SK-N-SH (cell line): ENCODE measurements at regions not wholly inside any gene's neighbourhood (a gene's known extent, or its start where the extent isn't known, plus 50 kb on each side); places are given as distances from the start of the nearest gene placed in this dataset.

ENCODE experiments used
- CTCF ChIA-PET: fragments of 300-600, 350-600 bp; formaldehyde crosslinking; extraction: SDS; loops from one replicate; lab custom pipeline; 2021; lab: Yijun Ruan, JAX
- POLR2A ChIA-PET: fragments of 350-600 bp; sonication (Branson Sonifier 250); formaldehyde crosslinking; extraction: SDS; loops from one replicate; lab custom pipeline; 2020; ENCODE audit warnings: antibody characterized with exemption, inconsistent platforms; lab: Yijun Ruan, JAX
- DNase-seq: peaks from one replicate; pipeline ENCODE4 v3.0.0; 2012
- H2AFZ ChIP-seq: fragments of 200-600 bp; sonication (generic); 2 replicates; pipeline ENCODE4 v1.8.1; 2016; ENCODE audit warnings: antibody characterized with exemption, mild to moderate bottlenecking, low read depth
- H3F3A ChIP-seq: fragments of 200-600 bp; sonication (generic); replicated peaks from 2 replicates; pipeline ENCODE3; 2016; ENCODE audit warnings: antibody characterized with exemption, mild to moderate bottlenecking; ENCODE audit not compliant: insufficient read depth
- H3K27ac ChIP-seq, 2 experiments: fragments of 200-500 bp in 1 of 2; fragments of 200-600 bp in 1 of 2; sonication (Bioruptor generic) in 1 of 2; sonication (generic), shearing (Covaris generic) in 1 of 2; 2 replicates each; pipeline versions ENCODE4 v1.5.1 to v1.6.1; 2014 to 2016; ENCODE audit warnings: low read depth in 2 of 2, inconsistent platforms in 1 of 2, low read length in 1 of 2, mild to moderate bottlenecking in 1 of 2, mixed read lengths in 1 of 2
- H3K27me3 ChIP-seq: fragments of 200-600 bp; sonication (generic), shearing (Covaris generic); 2 replicates; pipeline ENCODE4 v1.6.1; 2016; ENCODE audit warnings: mixed run types; ENCODE audit not compliant: insufficient read depth
- H3K36me3 ChIP-seq, 2 experiments: fragments of 200-500 bp in 1 of 2; fragments of 200-600 bp in 1 of 2; sonication (Bioruptor generic) in 1 of 2; sonication (generic) in 1 of 2; replicated peaks in 1 of 2; 2 replicates each; pipeline versions ENCODE3 to v1.5.1; 2014 to 2016; ENCODE audit warnings: low read length in 1 of 2, mild to moderate bottlenecking in 1 of 2; ENCODE audit not compliant: insufficient read depth in 2 of 2, control insufficient read depth in 1 of 2
- H3K4me1 ChIP-seq, 2 experiments: fragments of 200-500 bp in 1 of 2; fragments of 200-600 bp in 1 of 2; sonication (Bioruptor generic) in 1 of 2; sonication (generic), shearing (Covaris generic) in 1 of 2; 2 replicates each; pipeline versions ENCODE4 v1.5.1 to v1.6.1; 2014 to 2016; ENCODE audit warnings: low read depth in 1 of 2, low read length in 1 of 2, mixed run types in 1 of 2; ENCODE audit not compliant: insufficient read depth in 2 of 2, control insufficient read depth in 1 of 2
- H3K4me2 ChIP-seq: fragments of 200-600 bp; sonication (generic), shearing (Covaris generic); 2 replicates; pipeline ENCODE4 v1.6.1; 2017; ENCODE audit warnings: mixed run types
- H3K4me3 ChIP-seq, 2 experiments: fragments of 200-500 bp in 1 of 2; fragments of 200-600 bp in 1 of 2; sonication (Bioruptor generic) in 1 of 2; sonication (generic), shearing (Covaris generic) in 1 of 2; 2 replicates each; pipeline versions ENCODE4 v1.5.1 to v1.8.1; 2014 to 2016; ENCODE audit warnings: low read depth in 2 of 2, inconsistent platforms in 1 of 2, low read length in 1 of 2, mild to moderate bottlenecking in 1 of 2, mixed read lengths in 1 of 2, moderate library complexity in 1 of 2
- H3K79me2 ChIP-seq: fragments of 200-600 bp; sonication (generic); 2 replicates; pipeline ENCODE4 v1.8.1; 2017; ENCODE audit warnings: mild to moderate bottlenecking; ENCODE audit not compliant: insufficient read depth
- H3K9ac ChIP-seq: fragments of 200-600 bp; sonication (generic); 2 replicates; pipeline ENCODE4 v1.6.1; 2017; ENCODE audit warnings: mixed run types
- H3K9me2 ChIP-seq: fragments of 200-600 bp; sonication (generic); 2 replicates; pipeline ENCODE4 v1.6.1; 2017; ENCODE audit warnings: mixed run types
- H3K9me3 ChIP-seq: fragments of 200-600 bp; sonication (generic); 2 replicates; pipeline ENCODE4 v1.6.1; 2017; ENCODE audit warnings: mixed run types, mild to moderate bottlenecking, moderate library complexity
- H4K20me1 ChIP-seq: fragments of 200-600 bp; sonication (generic); 2 replicates; pipeline ENCODE4 v1.6.1; 2017; ENCODE audit warnings: mild to moderate bottlenecking, mixed run types; ENCODE audit not compliant: insufficient read depth
- CHD2 ChIP-seq: fragments of 150-350 bp; IDR thresholded peaks from 2 replicates; pipeline ENCODE4 v1.6.1; 2018; ENCODE audit warnings: low read length; ENCODE audit not compliant: partially characterized antibody
- EZH2phosphoT487 ChIP-seq: fragments of 200-600 bp; sonication (generic); IDR thresholded peaks from 2 replicates; pipeline ENCODE4 v1.6.1; 2017; ENCODE audit warnings: low read depth, mixed run types, mild to moderate bottlenecking, antibody characterized with exemption, moderate library complexity, borderline replicate concordance
- FOXJ3 ChIP-seq: sonication (generic); formaldehyde crosslinking; IDR thresholded peaks from 2 replicates; pipeline ENCODE4 v1.5.1; 2020; ENCODE audit warnings: mild to moderate bottlenecking, missing genetic modification reagents
- FOXM1 ChIP-seq: IDR thresholded peaks from 2 replicates; pipeline ENCODE4 v1.4.0; 2012; ENCODE audit warnings: low read depth, mild to moderate bottlenecking
- JUND ChIP-seq: IDR thresholded peaks from 2 replicates; pipeline ENCODE4 v1.4.0; 2012
- MEF2A ChIP-seq: IDR thresholded peaks from 2 replicates; pipeline ENCODE4 v1.4.0; 2012; ENCODE audit warnings: low read depth, borderline replicate concordance
- MXI1 ChIP-seq: IDR thresholded peaks from 2 replicates; pipeline ENCODE4 v1.6.1; 2012; ENCODE audit warnings: mild to moderate bottlenecking, low read depth, low read length, improper control_type of control experiment
- NFIC ChIP-seq: IDR thresholded peaks from 2 replicates; pipeline ENCODE4 v1.4.0; 2012; ENCODE audit warnings: borderline replicate concordance
- NRF1 ChIP-seq: IDR thresholded peaks from 2 replicates; pipeline ENCODE4 v1.6.1; 2012; ENCODE audit warnings: low read depth, mild to moderate bottlenecking, low read length
- RAD21 ChIP-seq: IDR thresholded peaks from 2 replicates; pipeline ENCODE4 v1.6.1; 2012; ENCODE audit warnings: mild to moderate bottlenecking, low read length
- RCOR1 ChIP-seq: fragments of 150-350 bp; IDR thresholded peaks from 2 replicates; pipeline ENCODE4 v1.6.1; 2017; ENCODE audit warnings: antibody characterized with exemption, low read length
- RFX5 ChIP-seq: IDR thresholded peaks from 2 replicates; pipeline ENCODE4 v1.6.1; 2012; ENCODE audit warnings: mild to moderate bottlenecking, improper control_type of control experiment, low read length
- SMC3 ChIP-seq: IDR thresholded peaks from 2 replicates; pipeline ENCODE4 v1.6.1; 2012; ENCODE audit warnings: low read depth, low read length, improper control_type of control experiment
- TAF1 ChIP-seq: IDR thresholded peaks from 2 replicates; pipeline ENCODE4 v1.6.1; 2012; ENCODE audit warnings: low read depth, mild to moderate bottlenecking, low read length, moderate library complexity, borderline replicate concordance
- TCF12 ChIP-seq: IDR thresholded peaks from 2 replicates; pipeline ENCODE4 v1.4.0; 2012
- WGBS: methylation state at CpG from one replicate; pipeline ENCODE4 v1.1.6; 2017; ENCODE audit warnings: low lambda C conversion rate; 5-methylcytosine and 5-hydroxymethylcytosine counted together
- TF ChIP-seq, protein P1 (sequence below): fragments of 200-600 bp; sonication (generic); IDR thresholded peaks from 2 replicates; pipeline ENCODE4 v1.6.1; 2017; ENCODE audit warnings: antibody characterized with exemption, mild to moderate bottlenecking, moderate library complexity
- TF ChIP-seq, protein P2 (sequence below): IDR thresholded peaks from 2 replicates; pipeline ENCODE4 v1.6.1; 2012; ENCODE audit warnings: mild to moderate bottlenecking, low read depth, low read length, moderate library complexity
- TF ChIP-seq, protein P3 (sequence below): fragments of 150-350 bp; IDR thresholded peaks from 2 replicates; pipeline ENCODE4 v1.6.1; 2017; ENCODE audit warnings: antibody characterized with exemption, low read length, low read depth, borderline replicate concordance

DNA sequence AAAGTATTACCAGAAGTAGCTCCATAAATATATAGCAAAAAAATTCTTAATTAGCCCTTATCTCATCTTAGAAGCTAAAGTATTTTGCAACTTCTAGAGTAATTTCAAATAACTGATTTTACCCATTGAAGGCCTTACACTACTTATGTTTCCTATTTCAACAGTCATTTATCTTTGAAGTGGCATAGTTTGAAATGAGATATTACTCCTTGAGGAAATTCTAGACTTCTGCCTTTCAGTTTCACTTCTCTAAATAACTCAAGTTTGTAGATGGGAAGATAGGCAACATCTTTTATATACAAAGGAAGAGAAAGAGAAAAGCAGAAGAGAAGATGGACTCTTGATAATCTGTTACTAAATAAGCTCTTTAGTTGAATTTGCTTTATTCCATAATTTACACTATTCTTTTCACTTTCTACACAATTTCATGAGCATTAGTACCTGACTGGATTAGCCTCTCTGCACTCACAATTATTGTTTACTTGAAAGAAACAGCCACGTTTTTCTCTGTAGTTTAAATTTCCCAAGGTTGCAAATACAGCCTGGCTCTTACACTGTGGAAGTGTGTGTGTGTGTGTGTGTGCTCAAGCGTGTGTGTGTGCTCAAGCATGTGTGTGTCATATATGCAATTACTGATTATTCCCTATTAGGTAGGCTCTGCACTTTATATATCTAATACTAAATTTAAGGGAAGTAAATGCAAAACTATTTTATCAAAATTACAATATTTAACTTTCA, 60.6 kb upstream of the EMB start:
- Histone ChIP-seq H3K9ac (no peak overlapping the region), H3K9me2 (no peaks in the 10 kb centered on the region), H3K36me3 (no peaks in the 10 kb centered on the region), H3K27me3 (no peaks in the 10 kb centered on the region), H3K4me1 (no peaks in the 10 kb centered on the region), H2AFZ (no peak overlapping the region), H3K79me2 (no peaks in the 10 kb centered on the region), H3K27ac (no peak overlapping the region), H3K4me3 (no peak overlapping the region), H3F3A (no peaks in the 10 kb centered on the region), H3K4me2 (no peak overlapping the region), H4K20me1 (no peaks in the 10 kb centered on the region), H3K9me3 (no peaks in the 10 kb centered on the region)
- WGBS: 16% methylated on average over 2 of the region's 2 CpGs
- no peak for DNase-seq
- ChIA-PET POLR2A (no interaction called here), CTCF (interaction anchor here (1.0 kb wide), 1 partner anchor 12 kb away, joined by 3 read pairs; no protein-coding TSS in a partner anchor)
- no peak for TF ChIP-seq TAF1
- no peak for TF ChIP-seq FOXJ3 (CRISPR knock-in tag)
- no peak for TF ChIP-seq TCF12
- TF ChIP-seq, protein P1, sequence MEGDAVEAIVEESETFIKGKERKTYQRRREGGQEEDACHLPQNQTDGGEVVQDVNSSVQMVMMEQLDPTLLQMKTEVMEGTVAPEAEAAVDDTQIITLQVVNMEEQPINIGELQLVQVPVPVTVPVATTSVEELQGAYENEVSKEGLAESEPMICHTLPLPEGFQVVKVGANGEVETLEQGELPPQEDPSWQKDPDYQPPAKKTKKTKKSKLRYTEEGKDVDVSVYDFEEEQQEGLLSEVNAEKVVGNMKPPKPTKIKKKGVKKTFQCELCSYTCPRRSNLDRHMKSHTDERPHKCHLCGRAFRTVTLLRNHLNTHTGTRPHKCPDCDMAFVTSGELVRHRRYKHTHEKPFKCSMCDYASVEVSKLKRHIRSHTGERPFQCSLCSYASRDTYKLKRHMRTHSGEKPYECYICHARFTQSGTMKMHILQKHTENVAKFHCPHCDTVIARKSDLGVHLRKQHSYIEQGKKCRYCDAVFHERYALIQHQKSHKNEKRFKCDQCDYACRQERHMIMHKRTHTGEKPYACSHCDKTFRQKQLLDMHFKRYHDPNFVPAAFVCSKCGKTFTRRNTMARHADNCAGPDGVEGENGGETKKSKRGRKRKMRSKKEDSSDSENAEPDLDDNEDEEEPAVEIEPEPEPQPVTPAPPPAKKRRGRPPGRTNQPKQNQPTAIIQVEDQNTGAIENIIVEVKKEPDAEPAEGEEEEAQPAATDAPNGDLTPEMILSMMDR: no peak
- no peak for TF ChIP-seq RFX5
- no peak for TF ChIP-seq RCOR1
- TF ChIP-seq NFIC: no peak
- TF ChIP-seq SMC3: no peak
- TF ChIP-seq MXI1: no peak
- TF ChIP-seq MEF2A: no peak
- no peak for TF ChIP-seq FOXM1
- no peak for TF ChIP-seq RAD21
- no peak for TF ChIP-seq CHD2
- TF ChIP-seq, protein P2, sequence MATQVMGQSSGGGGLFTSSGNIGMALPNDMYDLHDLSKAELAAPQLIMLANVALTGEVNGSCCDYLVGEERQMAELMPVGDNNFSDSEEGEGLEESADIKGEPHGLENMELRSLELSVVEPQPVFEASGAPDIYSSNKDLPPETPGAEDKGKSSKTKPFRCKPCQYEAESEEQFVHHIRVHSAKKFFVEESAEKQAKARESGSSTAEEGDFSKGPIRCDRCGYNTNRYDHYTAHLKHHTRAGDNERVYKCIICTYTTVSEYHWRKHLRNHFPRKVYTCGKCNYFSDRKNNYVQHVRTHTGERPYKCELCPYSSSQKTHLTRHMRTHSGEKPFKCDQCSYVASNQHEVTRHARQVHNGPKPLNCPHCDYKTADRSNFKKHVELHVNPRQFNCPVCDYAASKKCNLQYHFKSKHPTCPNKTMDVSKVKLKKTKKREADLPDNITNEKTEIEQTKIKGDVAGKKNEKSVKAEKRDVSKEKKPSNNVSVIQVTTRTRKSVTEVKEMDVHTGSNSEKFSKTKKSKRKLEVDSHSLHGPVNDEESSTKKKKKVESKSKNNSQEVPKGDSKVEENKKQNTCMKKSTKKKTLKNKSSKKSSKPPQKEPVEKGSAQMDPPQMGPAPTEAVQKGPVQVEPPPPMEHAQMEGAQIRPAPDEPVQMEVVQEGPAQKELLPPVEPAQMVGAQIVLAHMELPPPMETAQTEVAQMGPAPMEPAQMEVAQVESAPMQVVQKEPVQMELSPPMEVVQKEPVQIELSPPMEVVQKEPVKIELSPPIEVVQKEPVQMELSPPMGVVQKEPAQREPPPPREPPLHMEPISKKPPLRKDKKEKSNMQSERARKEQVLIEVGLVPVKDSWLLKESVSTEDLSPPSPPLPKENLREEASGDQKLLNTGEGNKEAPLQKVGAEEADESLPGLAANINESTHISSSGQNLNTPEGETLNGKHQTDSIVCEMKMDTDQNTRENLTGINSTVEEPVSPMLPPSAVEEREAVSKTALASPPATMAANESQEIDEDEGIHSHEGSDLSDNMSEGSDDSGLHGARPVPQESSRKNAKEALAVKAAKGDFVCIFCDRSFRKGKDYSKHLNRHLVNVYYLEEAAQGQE: no peak
- TF ChIP-seq JUND: no peak
- TF ChIP-seq NRF1: no peak
- no peak for TF ChIP-seq EZH2phosphoT487
- TF ChIP-seq, protein P3, sequence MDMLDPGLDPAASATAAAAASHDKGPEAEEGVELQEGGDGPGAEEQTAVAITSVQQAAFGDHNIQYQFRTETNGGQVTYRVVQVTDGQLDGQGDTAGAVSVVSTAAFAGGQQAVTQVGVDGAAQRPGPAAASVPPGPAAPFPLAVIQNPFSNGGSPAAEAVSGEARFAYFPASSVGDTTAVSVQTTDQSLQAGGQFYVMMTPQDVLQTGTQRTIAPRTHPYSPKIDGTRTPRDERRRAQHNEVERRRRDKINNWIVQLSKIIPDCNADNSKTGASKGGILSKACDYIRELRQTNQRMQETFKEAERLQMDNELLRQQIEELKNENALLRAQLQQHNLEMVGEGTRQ: no peak
